NCI-H187 (cell line): ENCODE measurements at regions not wholly inside any gene's neighbourhood (a gene's known extent, or its start where the extent isn't known, plus 50 kb on each side); places are given as distances from the start of the nearest gene placed in this dataset.
A peak's percentile ranks its signal among the peaks of the same experiment; 100 is the strongest.
"Not testable (repeated sequence)": the region's sequence is repeated elsewhere in the genome, so short reads cannot be mapped to it uniquely, and the experiment has no call there.

ENCODE experiments used
- DNase-seq, 2 experiments: peaks; one replicate each; lab custom pipeline; 2025; lab: John Stamatoyannopoulos, UW

DNA sequence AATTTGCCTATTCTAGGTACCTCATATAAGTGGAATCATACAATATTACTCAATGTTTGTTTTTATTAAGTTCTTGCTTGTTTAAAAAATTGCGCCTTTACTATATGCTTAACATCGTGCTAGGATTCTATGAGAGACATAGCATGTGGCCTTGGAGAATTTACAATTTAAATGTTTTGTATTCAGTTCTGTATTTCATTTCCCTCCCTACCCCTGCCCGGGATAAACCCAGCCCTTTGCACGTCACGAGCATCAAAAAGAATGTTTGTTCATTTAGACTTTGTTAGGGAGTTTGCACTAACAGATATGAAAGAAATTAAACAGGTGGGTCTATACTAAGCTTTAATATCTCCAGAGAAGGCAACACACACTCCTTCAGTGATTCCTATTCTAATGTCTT is 75.7 kb downstream of the C18orf54 start:
- DNase-seq: no peak

DNA sequence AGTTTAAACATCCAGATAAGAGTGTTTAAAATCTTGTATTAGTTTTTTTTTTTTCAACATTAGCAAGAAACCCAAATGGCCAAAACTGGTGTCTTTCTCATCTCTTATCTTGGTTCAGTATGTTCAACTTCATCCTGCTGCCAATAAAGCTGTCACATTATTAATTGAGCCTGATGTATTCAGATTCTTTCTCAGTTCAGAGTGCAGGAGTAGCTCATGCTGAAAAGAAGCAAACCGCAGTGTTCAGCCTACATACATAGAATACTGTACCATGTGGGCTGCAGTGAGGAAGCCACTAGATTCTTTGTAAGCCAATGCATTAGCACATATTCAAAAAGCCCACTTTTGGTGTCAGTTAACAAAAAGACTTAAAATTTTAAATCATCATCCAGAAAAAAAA is 76.2 kb downstream of the C18orf54 start:
- no peak for DNase-seq

DNA sequence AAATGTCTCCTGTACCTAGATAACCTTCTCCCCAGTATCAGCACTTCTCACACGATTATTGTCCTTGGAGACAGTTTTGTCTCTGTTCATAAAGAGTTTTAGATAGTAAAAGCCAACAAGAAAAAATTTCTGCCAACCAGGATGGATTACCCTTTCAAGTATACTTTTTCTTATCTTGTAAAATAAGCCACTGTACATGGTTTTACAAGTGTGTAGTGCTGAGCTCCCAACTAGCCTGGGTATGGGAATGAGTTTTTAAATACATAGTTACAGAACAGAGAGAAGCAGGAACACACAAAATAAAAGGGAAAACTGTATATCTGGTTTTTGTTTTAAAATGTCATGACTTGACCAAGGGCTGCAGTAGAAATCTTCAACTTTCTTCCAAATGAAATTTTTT is 76.7 kb downstream of the C18orf54 start:
- no peak for DNase-seq

DNA sequence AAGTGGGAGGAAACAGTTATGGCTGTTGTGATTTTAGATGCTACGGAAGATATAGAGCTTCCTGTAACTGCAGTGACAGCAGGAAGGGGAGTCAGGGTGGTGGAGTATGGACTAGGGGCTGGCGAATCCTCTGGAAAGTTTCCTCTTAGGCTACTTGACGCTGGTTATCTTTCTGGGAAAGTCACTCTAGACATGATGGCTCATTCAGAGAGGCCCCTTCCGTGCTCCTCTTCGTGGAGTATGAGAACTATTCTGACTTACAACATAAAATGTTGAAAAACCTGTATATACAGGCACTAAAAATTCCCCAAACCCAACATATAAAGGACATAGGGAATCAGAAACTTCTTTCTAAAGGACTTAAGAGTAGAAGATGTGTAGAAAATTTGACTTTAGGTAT is 78.8 kb downstream of the C18orf54 start:
- no peak for DNase-seq

DNA sequence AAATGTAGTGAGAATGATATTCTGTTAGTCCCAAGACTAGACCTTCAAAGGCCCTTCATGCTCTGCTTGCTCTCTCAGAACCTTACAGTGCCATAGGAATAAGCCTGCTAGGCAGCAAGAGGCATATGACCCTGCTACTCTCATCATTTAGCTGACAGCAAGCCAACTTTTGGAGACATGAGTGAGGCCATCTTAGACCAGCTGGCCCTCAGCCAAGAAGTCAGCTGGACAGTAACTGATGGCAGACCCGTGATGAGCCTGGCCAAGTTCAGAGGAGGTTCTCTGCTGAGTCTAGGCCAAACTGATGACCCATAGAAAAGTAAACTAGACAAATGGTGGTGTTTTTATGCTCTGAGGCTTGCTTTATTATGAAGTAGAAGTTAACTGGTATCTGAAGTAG is 82.6 kb downstream of the C18orf54 start:
- DNase-seq: no peak

DNA sequence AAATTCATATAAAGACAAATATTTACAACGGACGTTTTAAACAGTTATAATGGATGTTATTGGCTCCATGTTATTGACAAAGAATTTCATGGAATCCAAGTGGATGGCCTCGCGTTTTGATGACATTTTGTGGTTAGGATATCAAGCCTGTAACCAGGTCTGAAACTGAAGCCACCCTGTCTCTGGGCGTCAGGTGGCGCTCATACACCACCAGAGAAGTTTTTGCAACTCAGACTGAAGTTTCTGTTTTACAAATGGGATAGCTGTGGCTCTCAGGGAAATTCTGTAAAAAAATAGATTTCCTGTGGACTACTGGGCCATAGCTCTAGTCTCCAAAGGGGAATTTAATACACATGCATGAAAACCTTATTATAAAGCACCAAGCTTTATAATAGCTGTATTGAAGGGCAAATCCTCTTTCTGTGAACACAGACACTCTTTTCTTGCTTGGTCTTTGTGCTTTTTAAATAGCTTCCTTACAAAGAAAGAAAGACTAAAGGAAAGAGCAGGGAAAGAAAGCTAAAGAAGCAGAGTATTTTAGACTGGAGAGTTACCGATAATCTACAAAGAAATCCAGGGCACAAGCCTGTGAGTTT is 86.7 kb downstream of the C18orf54 start:
- DNase-seq: peak in 1 of 2 experiments; percentile 7

DNA sequence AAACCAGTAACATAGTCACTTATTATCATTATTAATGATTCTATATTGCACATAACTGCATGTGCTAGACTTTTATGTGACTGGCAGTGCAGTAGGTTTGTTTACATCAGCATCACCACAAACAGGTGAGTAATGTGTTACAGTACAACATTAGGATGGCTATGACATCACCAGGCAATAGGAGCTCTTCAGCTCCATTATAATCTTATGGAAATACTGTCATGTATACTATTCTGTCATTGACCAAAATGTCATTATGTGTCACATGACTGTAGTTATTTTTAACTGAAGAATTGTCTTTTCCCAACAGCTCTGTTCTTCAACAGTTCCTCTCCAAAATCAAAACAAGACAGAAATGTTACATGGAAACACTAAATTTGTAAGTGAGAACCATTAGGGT is 96.3 kb downstream of the C18orf54 start:
- no peak for DNase-seq

DNA sequence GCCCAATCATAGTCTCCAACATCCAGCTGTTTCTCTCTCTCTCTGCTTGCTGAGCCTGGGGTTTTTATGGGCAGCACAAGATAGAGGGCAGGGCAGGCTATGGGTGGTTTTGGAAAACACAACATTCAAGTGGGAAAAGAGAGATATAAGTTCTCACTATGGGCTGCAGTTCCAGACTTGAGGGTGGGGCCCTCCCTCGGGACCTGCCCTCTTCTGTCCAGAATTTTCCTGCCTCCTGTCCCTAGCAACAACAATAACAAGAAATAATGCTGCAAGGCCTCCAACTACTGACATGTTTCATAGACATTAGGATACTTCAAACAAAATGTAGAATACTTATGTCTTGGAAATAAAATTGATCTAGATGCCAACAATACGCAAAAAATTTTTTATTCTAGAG is 107.8 kb downstream of the C18orf54 start:
- no peak for DNase-seq

DNA sequence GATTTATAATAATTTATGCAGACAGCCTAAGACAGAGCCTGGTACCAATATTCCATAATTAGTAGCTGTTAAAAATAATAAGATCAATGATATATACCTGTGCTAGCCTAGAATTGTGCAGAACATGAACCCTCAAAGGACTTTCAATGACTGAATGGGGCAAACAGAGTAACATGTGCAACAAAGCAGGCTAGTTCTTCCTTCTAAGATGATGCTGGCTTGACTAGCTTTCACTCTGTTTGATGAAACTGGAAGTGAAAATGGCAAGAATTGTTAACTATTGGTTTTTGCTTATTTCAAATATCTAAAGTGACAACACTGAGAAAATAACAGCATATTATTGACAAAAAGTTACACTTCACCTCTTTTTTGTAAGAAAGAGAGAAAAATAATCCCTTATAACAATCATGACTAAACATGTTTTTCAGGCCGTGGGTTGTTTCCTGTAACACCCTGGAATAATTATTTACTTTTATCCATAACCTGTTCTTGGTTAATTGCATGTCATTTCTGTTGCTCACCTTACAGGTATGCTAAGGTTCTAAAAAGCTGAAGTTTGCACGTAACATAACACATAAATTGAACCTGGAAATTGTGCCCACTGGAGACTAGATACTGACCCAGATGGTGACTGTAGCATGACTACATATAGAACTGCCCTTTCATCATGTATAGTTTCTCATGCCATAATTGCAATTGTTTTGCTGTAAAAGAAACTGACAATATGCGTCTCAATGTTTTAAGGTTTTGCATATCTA is 108.7 kb downstream of the C18orf54 start:
- DNase-seq: no peak

DNA sequence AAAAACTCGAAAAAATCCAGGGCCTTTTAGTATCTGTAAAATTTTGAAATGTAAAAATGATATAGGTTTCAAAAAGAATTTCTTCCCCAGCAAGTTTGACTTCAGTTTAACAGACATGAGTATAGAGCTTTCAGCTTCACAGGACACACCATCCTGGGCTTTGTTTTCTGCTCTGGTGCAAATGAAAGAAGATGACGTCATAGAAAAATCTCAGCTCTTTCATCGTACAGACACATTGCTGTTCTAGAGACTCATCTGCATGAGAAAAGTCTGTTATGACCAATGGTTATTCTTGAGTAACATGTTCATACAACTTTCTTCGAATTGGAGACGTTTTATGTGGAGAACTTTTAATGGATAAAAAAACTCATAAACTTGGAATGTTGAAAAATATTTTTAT is 111.7 kb upstream of the DYNAP start:
- no peak for DNase-seq

DNA sequence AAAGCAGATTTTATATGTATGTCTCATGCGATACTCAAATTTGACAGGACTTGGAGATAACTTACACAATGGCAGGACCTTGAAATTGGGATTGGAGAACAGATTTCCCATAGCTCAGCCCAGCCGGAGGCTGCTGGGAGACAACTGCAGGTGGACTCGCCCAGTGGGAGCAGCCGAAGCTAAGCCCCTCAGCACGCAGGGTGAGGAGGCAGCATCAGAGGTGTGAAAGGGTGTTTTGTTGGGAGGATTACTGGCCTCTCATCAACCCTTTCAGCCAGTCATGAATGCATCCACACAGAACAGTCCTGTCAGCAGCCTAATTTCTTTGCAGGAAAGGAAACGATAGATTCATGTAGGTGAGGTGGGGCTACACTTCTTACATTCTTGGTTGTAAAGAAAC is 110.4 kb upstream of the DYNAP start:
- no peak for DNase-seq

DNA sequence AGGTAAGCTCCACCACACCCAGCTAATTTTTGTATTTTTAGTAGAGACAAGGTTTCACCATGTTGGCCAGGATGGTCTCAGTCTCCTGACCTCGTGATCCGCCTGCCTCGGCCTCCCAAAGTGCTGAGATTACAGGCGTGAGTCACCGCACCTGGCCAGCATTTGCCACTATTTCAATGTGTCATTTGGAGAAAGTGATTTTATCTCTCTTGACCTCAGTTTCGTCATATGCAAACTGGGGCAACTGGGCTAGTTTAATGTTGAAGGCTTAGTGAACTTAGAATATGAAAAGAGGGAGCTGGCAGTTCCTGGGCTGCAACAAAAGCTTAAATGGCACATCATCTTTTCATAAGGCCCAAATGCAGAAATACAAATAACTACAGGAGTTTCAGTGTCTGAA is 88.6 kb upstream of the DYNAP start:
- DNase-seq: not testable (repeated sequence)

DNA sequence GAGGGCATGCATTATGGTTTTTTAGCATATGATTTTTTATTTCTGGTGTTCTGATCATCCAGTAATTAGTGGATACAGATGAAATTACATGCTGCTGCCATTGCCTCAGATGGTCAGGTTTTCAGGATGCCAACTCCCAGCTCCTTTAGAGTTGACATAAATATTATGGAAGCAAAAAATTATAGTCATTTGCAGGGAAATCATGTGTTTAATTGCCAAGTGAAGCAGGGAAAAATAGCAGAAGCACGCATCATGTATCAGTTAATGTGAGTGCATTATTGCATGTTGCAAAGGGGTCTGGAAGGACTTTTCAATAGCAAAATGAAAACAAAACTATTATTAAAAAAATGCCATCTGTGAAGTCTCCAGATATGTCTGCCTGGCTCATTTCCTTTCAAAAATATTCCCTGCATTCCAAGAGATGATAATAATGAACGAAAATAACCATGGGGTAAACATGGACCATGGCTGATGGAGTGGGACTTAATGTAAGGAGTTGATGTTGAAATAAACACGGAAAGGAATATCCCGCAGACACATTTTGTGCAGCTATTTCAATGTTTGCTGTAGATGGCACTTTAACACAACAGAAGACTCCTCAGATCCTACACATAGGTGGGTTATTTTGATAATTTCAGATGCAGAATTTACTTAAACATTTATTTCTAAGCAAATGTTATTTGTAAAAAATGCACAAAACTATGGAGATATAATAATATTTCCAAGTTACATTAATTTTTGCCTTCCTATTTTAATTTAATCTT is 87.7 kb upstream of the DYNAP start:
- DNase-seq: no peak

DNA sequence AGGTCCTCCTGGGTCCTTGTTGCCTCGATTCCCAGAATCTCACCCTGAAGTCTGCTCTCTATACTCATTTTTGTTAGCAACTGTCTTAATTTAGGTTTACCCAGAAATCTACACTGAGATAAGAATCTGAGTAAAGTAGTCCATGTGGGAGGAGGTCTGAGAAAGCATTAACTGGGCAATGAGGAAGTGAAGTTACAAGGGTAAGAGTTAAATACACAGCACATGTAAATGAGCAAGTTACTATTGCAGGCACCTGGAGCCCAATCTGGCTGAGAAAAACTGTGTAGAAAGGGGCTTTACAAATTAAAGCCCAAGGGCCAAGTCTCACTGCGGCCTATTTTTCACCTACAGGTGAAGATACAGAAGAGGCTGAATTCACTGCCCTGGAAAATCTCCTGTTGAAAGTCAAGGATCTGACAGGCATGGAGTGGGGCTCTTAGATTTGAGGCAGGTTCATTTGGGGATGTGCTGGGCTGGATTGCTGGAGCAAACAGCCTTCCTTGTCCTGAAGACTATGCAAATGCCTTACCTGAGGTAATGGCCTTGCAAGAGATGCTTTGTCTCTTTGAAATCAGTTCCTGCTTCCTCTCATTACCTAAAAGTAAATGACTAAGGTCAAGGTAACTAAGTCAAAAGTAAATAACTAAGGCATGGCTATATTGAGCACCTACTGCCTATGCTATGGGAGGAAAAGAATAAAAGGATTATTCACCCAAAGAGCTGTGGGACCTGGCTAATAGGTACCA is 84.4 kb upstream of the DYNAP start:
- DNase-seq: no peak

DNA sequence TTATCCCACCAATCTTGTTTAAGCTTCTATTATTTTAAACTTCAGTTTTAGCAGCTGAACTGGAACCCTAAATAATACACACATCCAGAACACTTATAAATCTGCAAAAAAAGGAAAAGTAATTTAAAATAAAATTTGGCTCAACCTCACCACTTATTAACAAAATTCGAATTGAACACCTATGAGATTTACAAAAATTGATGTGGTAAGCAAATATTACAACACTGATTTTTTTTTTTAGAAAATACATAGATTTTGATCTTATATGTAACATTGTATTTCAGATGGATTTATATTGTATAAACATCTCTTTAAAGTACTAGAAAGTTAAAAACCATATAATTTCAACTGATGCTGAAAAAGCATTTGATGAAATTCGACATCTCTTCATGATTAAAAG is 81.3 kb upstream of the DYNAP start:
- no peak for DNase-seq

DNA sequence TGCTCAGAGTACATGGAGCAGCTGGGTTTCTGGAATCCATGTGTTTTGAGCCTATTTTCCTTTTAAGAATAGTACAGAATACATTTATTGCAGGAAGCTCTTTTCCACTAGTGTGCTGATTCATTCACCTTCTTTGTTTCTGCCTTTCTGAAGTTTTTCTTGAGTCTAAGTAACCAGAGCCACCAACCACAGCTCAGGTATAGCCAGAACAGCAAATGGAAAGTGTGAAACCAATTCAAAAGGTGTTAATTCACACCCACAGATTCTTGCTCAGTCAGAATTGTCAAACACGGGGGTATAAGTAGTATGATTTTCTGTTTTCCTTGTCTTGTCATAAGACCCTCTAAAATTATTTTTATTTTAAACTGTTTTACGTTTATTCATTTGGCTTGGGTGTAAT is 75.9 kb upstream of the DYNAP start:
- DNase-seq: no peak

DNA sequence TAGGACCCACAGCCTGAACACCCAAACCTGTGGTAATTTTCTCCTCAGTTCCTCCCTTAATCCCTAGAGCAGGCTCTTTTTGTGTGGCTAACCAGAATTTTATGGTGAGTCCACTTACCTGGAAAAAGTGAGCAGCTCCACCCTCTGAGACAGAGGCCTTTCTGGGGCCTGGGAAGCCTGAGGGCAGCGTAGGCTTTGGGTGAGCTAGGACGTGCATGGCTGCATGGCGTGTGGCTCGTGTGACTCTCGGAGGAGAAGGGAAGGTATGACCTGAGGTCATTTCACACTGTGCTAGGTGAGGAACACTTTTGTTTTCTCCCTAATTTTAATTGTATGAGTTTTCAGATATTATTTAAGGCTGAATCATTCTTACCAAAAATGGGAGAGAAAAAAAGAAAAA is 73.5 kb upstream of the DYNAP start:
- DNase-seq: no peak

DNA sequence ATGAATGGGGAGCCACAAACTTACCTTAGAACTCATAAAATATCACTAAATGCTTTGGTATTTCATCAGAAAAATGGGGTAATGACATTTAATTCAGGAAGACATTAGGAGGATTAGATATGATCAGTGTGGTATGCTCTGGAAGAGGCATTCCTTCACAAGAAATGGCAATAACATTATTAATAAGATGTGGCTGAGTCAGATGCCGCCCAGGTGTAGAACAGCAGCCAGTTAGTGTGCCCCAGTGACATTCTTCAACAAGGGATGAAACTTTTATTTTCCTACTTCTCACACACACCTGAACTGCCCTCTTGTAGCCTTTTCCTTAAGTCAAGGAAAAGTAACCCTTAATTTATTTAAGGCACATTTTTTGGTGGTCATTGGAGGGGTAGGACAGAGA is 69.2 kb upstream of the DYNAP start:
- DNase-seq: no peak

DNA sequence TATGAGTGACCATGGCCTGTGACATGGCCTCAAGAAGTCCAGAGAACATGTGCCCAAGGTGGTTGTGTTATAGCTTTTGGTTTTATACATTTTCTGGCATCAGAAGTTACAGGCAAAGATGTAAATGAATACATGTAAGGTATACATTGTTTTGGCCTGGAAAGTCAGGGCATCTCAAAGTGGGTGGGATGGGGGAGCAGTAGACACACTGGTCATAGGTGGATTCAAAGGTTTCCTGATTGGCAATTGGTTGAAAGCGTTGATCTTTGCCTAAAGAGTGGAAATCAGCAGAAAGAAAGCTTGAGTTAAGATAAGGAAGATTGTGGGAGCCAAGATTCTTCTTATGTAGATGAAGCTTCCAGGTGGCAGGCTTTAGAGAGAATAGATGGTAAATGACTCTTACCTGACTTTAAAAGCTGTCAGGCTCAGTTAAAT is 62.1 kb upstream of the DYNAP start:
- DNase-seq: no peak

DNA sequence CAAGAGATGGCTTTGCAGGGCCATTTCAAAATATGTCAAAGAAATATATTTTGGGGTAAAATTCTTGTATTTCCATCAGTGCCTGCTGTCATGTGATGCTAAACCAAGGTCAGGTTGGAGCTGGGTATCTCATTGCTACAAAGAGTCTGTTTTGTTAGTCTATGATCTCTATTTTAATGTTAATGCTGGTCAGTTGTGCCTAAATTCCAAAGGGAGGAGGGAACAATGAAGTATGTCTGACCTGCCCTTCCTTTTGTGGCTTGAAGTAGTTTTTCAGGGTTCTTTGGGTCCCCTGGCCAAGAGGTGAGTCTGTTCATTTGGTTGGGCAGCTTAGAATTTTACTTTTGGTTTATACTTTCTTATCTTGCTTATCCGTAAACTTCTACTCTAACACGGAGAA is 61.6 kb upstream of the DYNAP start:
- no peak for DNase-seq

DNA sequence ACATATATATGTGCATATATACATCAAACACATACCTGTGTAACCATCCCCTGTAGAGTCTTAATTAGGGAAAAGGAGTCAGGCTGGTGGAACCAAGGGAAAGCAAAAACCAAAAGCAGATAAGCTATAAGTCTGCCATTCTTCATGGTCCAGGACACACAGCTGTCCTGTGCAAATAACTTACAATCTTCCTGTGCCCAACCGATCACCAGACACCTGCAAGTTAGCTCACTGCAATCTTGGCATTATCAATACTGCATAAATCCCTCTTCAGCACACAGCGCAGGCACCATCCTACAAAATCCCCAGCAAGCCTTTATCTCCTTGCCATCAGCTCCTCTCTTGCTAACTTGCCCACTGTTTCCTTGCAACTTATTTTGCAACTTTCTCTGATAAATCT is 60.8 kb upstream of the DYNAP start:
- no peak for DNase-seq

DNA sequence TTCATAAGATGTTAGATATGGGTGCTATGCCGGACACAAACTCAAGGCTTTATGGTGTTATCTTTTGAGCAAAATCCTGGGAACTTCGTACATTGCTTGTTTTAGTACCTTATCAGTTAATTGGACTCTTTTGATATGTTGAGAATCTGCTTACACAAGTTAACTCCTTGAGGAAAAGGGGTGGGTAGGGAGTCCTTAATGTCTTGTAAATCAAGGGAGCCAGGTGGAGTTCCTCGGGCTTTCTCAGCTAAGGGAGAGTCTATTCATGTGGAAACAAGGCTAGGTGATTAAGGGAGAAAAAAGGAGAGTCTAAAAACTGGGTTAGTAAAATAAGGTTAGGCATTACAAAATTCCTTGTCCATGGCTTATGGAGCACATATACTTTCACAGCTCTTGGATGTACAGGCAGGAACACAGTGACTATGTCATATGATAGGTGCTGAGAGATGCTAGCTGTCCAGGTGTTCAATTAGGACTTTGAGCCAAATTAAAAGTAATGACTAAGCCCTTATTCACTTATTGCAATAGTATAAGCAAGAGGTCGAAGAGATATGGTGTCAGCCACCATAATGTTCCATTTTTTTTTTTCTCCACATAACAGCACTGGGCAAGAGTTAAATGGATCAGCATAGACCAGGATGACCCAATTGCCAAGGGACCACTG is 59.5 kb upstream of the DYNAP start:
- DNase-seq: no peak
